ENCODE measurements at regions not wholly inside any gene's neighbourhood (a gene's known extent, or its start where the extent isn't known, plus 50 kb on each side); places are given as distances from the start of the nearest gene placed in this dataset.

DNA sequence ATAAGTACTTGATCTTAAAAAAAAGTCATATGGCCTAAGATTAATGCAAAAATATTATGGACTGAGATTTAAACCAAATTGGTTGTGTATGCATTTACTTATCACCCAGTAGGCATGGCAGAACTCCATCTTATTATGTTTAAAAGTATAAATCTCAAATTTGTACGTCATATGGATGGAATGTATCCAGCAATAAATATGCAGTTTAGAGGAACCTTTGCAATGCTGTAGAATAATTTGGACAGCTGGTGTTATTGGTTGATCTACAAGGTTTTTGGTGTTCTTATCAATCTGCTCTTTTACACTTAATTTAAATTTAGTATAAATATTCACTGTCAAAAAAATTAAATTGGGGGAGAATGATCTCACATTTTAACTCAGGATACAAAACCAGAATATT, 640.2 kb downstream of the SATB2 start:
- Histone ChIP-seq H2AFZ (ENCODE audit: control insufficient read depth, low read length) (no peak overlapping the region), H3K4me3 (ENCODE audit: control insufficient read depth in 2 of 3, extremely low read depth in 1 of 3, insufficient read depth in 2 of 3, low read depth in 1 of 3, low read length in 3 of 3) (no peak overlapping the region), H3K27me3 (ENCODE audit: control insufficient read depth, extremely low read depth, insufficient read depth, low read length) (no peaks in the 10 kb centered on the region), H3K36me3 (ENCODE audit: control insufficient read depth in 2 of 2, extremely low read depth in 1 of 2, insufficient read depth in 2 of 2, low read length in 2 of 2) (no peaks in the 10 kb centered on the region), H4K20me1 (ENCODE audit: control insufficient read depth, extremely low read depth, insufficient read depth, low read length) (no peaks in the 10 kb centered on the region), H3K9ac (ENCODE audit: control insufficient read depth, extremely low read depth, insufficient read depth, low read length) (no peak overlapping the region), H3K79me2 (ENCODE audit: control insufficient read depth, insufficient read depth, low read length) (no peaks in the 10 kb centered on the region), H3K27ac (ENCODE audit: control insufficient read depth, insufficient read depth, low read length) (no peak overlapping the region), H3K4me2 (ENCODE audit: control insufficient read depth, extremely low read depth, insufficient read depth, low read depth, low read length) (no peak overlapping the region), H3K9me3 (ENCODE audit: control insufficient read depth, low read depth, low read length) (no peaks in the 10 kb centered on the region), H3K9me1 (ENCODE audit: control insufficient read depth, extremely low read depth, insufficient read depth, low read length) (no peaks in the 10 kb centered on the region), H3K4me1 (ENCODE audit: control insufficient read depth, extremely low read depth, insufficient read depth, low read length) (no peaks in the 10 kb centered on the region)
- dilution Hi-C loops (cut with MboI; ENCODE audit: extremely low pct_ligation_motif_present, low sequenced_read_pairs) = no loop called here
- TF ChIP-seq, protein P1, sequence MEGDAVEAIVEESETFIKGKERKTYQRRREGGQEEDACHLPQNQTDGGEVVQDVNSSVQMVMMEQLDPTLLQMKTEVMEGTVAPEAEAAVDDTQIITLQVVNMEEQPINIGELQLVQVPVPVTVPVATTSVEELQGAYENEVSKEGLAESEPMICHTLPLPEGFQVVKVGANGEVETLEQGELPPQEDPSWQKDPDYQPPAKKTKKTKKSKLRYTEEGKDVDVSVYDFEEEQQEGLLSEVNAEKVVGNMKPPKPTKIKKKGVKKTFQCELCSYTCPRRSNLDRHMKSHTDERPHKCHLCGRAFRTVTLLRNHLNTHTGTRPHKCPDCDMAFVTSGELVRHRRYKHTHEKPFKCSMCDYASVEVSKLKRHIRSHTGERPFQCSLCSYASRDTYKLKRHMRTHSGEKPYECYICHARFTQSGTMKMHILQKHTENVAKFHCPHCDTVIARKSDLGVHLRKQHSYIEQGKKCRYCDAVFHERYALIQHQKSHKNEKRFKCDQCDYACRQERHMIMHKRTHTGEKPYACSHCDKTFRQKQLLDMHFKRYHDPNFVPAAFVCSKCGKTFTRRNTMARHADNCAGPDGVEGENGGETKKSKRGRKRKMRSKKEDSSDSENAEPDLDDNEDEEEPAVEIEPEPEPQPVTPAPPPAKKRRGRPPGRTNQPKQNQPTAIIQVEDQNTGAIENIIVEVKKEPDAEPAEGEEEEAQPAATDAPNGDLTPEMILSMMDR (optimal IDR thresholded peaks at IDR 0.05 in 1 of 3, IDR thresholded peaks at IDR 0.05 in 1 of 3, conservative IDR thresholded peaks at IDR 0.05 in 1 of 3; ENCODE audit: extremely low read depth in 1 of 3, insufficient read depth in 2 of 3, low read length in 3 of 3) = no peak
- TF ChIP-seq EZH2 (IDR thresholded peaks at IDR 0.05; ENCODE audit: low read length) = no peak
- DNase-seq (ENCODE audit: low read depth, low spot score) = no peak
- FAIRE-seq = no peak

GRCh38 chr2:198815626-198816025, 642.1 kb downstream of the SATB2 start:
- no peak overlapping the region for H2AFZ ChIP-seq (ENCODE audit: control insufficient read depth, low read length)
- no peak overlapping the region for H3K4me2 ChIP-seq (ENCODE audit: control insufficient read depth, extremely low read depth, insufficient read depth, low read depth, low read length)
- H3K4me3 ChIP-seq (ENCODE audit: control insufficient read depth in 2 of 3, extremely low read depth in 1 of 3, insufficient read depth in 2 of 3, low read depth in 1 of 3, low read length in 3 of 3) = no peak overlapping the region
- TF ChIP-seq, protein P1 (optimal IDR thresholded peaks at IDR 0.05 in 1 of 3, IDR thresholded peaks at IDR 0.05 in 1 of 3, conservative IDR thresholded peaks at IDR 0.05 in 1 of 3; ENCODE audit: extremely low read depth in 1 of 3, insufficient read depth in 2 of 3, low read length in 3 of 3) = no peak
- TF ChIP-seq EZH2 (IDR thresholded peaks at IDR 0.05; ENCODE audit: low read length) = no peak
- FAIRE-seq (no peak), DNase-seq (ENCODE audit: low read depth, low spot score) (no peak)
- no peaks in the 10 kb centered on the region for H4K20me1 ChIP-seq (ENCODE audit: control insufficient read depth, extremely low read depth, insufficient read depth, low read length)
- no peak overlapping the region for H3K27ac ChIP-seq (ENCODE audit: control insufficient read depth, insufficient read depth, low read length)
- H3K4me1 ChIP-seq (ENCODE audit: control insufficient read depth, extremely low read depth, insufficient read depth, low read length) = no peaks in the 10 kb centered on the region
- dilution Hi-C loops (cut with MboI; ENCODE audit: extremely low pct_ligation_motif_present, low sequenced_read_pairs) = no loop called here
- no peaks in the 10 kb centered on the region for H3K79me2 ChIP-seq (ENCODE audit: control insufficient read depth, insufficient read depth, low read length)
- no peaks in the 10 kb centered on the region for H3K27me3 ChIP-seq (ENCODE audit: control insufficient read depth, extremely low read depth, insufficient read depth, low read length)
- H3K9me3 ChIP-seq (ENCODE audit: control insufficient read depth, low read depth, low read length) = no peaks in the 10 kb centered on the region
- no peaks in the 10 kb centered on the region for H3K36me3 ChIP-seq (ENCODE audit: control insufficient read depth in 2 of 2, extremely low read depth in 1 of 2, insufficient read depth in 2 of 2, low read length in 2 of 2)
- H3K9ac ChIP-seq (ENCODE audit: control insufficient read depth, extremely low read depth, insufficient read depth, low read length) = no peak overlapping the region
- H3K9me1 ChIP-seq (ENCODE audit: control insufficient read depth, extremely low read depth, insufficient read depth, low read length) = no peaks in the 10 kb centered on the region

Measured in keratinocyte (primary cell).